ENCODE measurements at regions not wholly inside any gene's neighbourhood (a gene's known extent, or its start where the extent isn't known, plus 50 kb on each side); places are given as distances from the start of the nearest gene placed in this dataset.

DNA sequence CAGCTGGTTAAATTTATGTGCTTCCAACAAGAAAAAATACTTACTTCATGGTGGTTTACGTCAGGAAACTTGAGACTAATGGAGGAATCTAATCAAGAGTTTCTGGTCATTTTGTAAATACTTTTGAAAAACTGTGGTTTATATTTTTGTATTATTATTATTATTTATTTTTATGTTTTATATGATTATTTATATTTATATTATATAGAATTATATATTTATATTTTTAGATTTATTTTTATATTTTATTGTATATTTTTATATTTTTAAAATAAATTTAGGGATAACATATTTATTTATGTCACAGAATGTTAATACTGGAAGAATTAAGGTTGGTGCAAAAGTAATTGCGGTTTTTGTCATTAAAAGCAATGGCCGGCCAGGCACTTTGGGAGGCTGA lies 474.5 kb upstream of the DDX18 start:
- WGBS, 2 experiments (ENCODE audit: low coverage in 1 of 2, low lambda C conversion rate in 2 of 2, missing lambda C conversion rate in 2 of 2): 28 to 43% methylated on average over 3 of the region's 3 CpGs

GRCh38 chr2:117341690-117342089 lies 472.8 kb upstream of the DDX18 start:
- Histone ChIP-seq H3K27me3 (replicated peaks; ENCODE audit: insufficient read depth) (no peaks in the 10 kb centered on the region), H3K36me3 (ENCODE audit: low read depth) (no peaks in the 10 kb centered on the region), H3K9me3 (ENCODE audit: low read depth) (no peaks in the 10 kb centered on the region), H3K27ac (no peak overlapping the region), H2AFZ (no peak overlapping the region), H3K4me2 (ENCODE audit: unreplicated experiment) (no peak overlapping the region), H3K4me1 (ENCODE audit: insufficient read depth) (no peaks in the 10 kb centered on the region), H4K20me1 (ENCODE audit: insufficient read depth) (no peaks in the 10 kb centered on the region), H3K9me2 (ENCODE audit: insufficient read depth) (no peaks in the 10 kb centered on the region), H3K79me2 (ENCODE audit: insufficient read depth) (no peaks in the 10 kb centered on the region), H3K4me3 (no peak overlapping the region), H3K9ac (no peak overlapping the region), H3F3A (ENCODE audit: insufficient read depth) (no peaks in the 10 kb centered on the region)
- TF ChIP-seq EZH2phosphoT487 (IDR thresholded peaks at IDR 0.05; ENCODE audit: insufficient read depth, low read depth) (no peak), EZH2 (IDR thresholded peaks at IDR 0.05; ENCODE audit: insufficient read depth, poor library complexity, severe bottlenecking) (no peak)
- in situ Hi-C loops (cut with MboI): no loop called here
- DNase-seq: no peak
- 16% methylated on average over 5 of the region's 5 CpGs for WGBS, 2 experiments (ENCODE audit: low coverage in 1 of 2, low lambda C conversion rate in 2 of 2, missing lambda C conversion rate in 2 of 2)

More for the DNA sequence above, 474.5 kb upstream of the DDX18 start:
- no peak for TF ChIP-seq EZH2 (IDR thresholded peaks at IDR 0.05; ENCODE audit: insufficient read depth, poor library complexity, severe bottlenecking)
- TF ChIP-seq EZH2phosphoT487 (IDR thresholded peaks at IDR 0.05; ENCODE audit: insufficient read depth, low read depth): no peak
- no peaks in the 10 kb centered on the region for H3K79me2 ChIP-seq (ENCODE audit: insufficient read depth)
- no peaks in the 10 kb centered on the region for H3K9me2 ChIP-seq (ENCODE audit: insufficient read depth)
- H3K4me2 ChIP-seq (ENCODE audit: unreplicated experiment): no peak overlapping the region
- H4K20me1 ChIP-seq (ENCODE audit: insufficient read depth): no peaks in the 10 kb centered on the region
- H3F3A ChIP-seq (ENCODE audit: insufficient read depth): no peaks in the 10 kb centered on the region
- H3K4me3 ChIP-seq: no peak overlapping the region
- H3K4me1 ChIP-seq (ENCODE audit: insufficient read depth): no peaks in the 10 kb centered on the region
- no peak overlapping the region for H3K9ac ChIP-seq
- no peaks in the 10 kb centered on the region for H3K9me3 ChIP-seq (ENCODE audit: low read depth)
- H3K27me3 ChIP-seq (replicated peaks; ENCODE audit: insufficient read depth): no peaks in the 10 kb centered on the region
- in situ Hi-C loops (cut with MboI): no loop called here
- H3K27ac ChIP-seq: no peak overlapping the region
- DNase-seq: no peak
- no peaks in the 10 kb centered on the region for H3K36me3 ChIP-seq (ENCODE audit: low read depth)
- H2AFZ ChIP-seq: no peak overlapping the region

DNA sequence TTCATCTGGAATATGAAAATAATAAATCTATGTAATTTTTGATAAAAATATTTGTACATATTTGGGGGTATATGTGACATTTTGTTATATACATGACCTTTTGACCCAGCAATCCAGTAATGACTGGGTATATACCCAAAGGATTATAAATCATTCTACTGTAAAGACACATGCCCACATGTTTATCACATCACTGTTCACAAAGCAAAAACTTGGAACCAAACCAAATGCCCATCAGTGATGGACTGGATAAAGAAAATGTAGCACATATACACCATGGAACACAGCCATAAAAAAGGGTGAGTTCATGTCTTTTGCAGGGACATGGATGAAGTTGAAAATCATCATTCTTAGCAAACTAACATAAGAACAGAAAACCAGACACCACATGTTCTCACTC lies 472.1 kb upstream of the DDX18 start:
- TF ChIP-seq EZH2 (IDR thresholded peaks at IDR 0.05; ENCODE audit: insufficient read depth, poor library complexity, severe bottlenecking): no peak
- no peak for TF ChIP-seq EZH2phosphoT487 (IDR thresholded peaks at IDR 0.05; ENCODE audit: insufficient read depth, low read depth)
- no peak overlapping the region for H3K9ac ChIP-seq
- no peak for DNase-seq
- no peaks in the 10 kb centered on the region for H3K79me2 ChIP-seq (ENCODE audit: insufficient read depth)
- H3K9me2 ChIP-seq (ENCODE audit: insufficient read depth): no peaks in the 10 kb centered on the region
- H2AFZ ChIP-seq: no peak overlapping the region
- H4K20me1 ChIP-seq (ENCODE audit: insufficient read depth): no peaks in the 10 kb centered on the region
- H3K9me3 ChIP-seq (ENCODE audit: low read depth): no peaks in the 10 kb centered on the region
- no peak overlapping the region for H3K27ac ChIP-seq
- in situ Hi-C loops (cut with MboI): no loop called here
- no peak overlapping the region for H3K4me2 ChIP-seq (ENCODE audit: unreplicated experiment)
- no peaks in the 10 kb centered on the region for H3K27me3 ChIP-seq (replicated peaks; ENCODE audit: insufficient read depth)
- no peaks in the 10 kb centered on the region for H3K36me3 ChIP-seq (ENCODE audit: low read depth)
- no peaks in the 10 kb centered on the region for H3K4me1 ChIP-seq (ENCODE audit: insufficient read depth)
- no peaks in the 10 kb centered on the region for H3F3A ChIP-seq (ENCODE audit: insufficient read depth)
- H3K4me3 ChIP-seq: no peak overlapping the region

DNA sequence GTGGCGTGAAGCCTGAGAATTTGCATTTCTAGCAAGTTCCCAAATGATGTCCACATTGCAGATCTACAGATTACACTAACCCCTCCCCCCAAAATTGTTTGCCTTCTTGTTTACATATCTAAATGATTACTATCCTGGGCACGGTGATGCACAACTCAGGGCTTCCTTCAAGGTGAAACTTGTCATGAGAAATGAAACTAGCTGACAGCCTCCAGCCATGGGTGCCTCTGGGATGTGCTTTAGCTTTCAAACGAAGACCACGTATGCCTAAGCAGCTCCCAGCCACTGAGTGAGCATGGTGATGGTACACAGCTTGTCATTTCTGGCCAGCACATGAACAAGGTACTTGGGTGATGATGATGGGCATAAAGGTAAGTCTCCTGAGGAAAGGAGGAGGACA lies 464.8 kb upstream of the DDX18 start:
- TF ChIP-seq EZH2 (IDR thresholded peaks at IDR 0.05; ENCODE audit: insufficient read depth, poor library complexity, severe bottlenecking): no peak
- no peak for TF ChIP-seq EZH2phosphoT487 (IDR thresholded peaks at IDR 0.05; ENCODE audit: insufficient read depth, low read depth)
- Histone ChIP-seq H2AFZ (no peak overlapping the region), H3K4me1 (ENCODE audit: insufficient read depth) (no peaks in the 10 kb centered on the region), H4K20me1 (ENCODE audit: insufficient read depth) (no peaks in the 10 kb centered on the region), H3K9ac (no peak overlapping the region), H3K4me2 (ENCODE audit: unreplicated experiment) (no peak overlapping the region), H3K9me2 (ENCODE audit: insufficient read depth) (no peaks in the 10 kb centered on the region), H3K4me3 (no peak overlapping the region), H3K36me3 (ENCODE audit: low read depth) (no peaks in the 10 kb centered on the region), H3F3A (ENCODE audit: insufficient read depth) (no peaks in the 10 kb centered on the region), H3K9me3 (ENCODE audit: low read depth) (no peaks in the 10 kb centered on the region), H3K27me3 (replicated peaks; ENCODE audit: insufficient read depth) (no peaks in the 10 kb centered on the region), H3K79me2 (ENCODE audit: insufficient read depth) (no peaks in the 10 kb centered on the region), H3K27ac (no peak overlapping the region)
- no peak for DNase-seq
- in situ Hi-C loops (cut with MboI): no loop called here
- WGBS, 2 experiments (ENCODE audit: low coverage in 1 of 2, low lambda C conversion rate in 2 of 2, missing lambda C conversion rate in 2 of 2): 3 to 5% methylated on average over 4 of the region's 4 CpGs

- no peaks in the 10 kb centered on the region for H3K9me3 ChIP-seq (ENCODE audit: low read depth)
- in situ Hi-C loops (cut with MboI): no loop called here
Measured at GRCh38 chr2:117351396-117351795, 463.1 kb upstream of the DDX18 start.

More at GRCh38 chr2:117351396-117351795, 463.1 kb upstream of the DDX18 start:
- no peaks in the 10 kb centered on the region for H3F3A ChIP-seq (ENCODE audit: insufficient read depth)
- H3K4me1 ChIP-seq (ENCODE audit: insufficient read depth): no peaks in the 10 kb centered on the region
- H3K36me3 ChIP-seq (ENCODE audit: low read depth): no peaks in the 10 kb centered on the region
- H3K27me3 ChIP-seq (replicated peaks; ENCODE audit: insufficient read depth): no peaks in the 10 kb centered on the region
- H3K9ac ChIP-seq: no peak overlapping the region
- no peak overlapping the region for H3K27ac ChIP-seq
- H3K4me3 ChIP-seq: no peak overlapping the region
- H2AFZ ChIP-seq: no peak overlapping the region
- H3K9me2 ChIP-seq (ENCODE audit: insufficient read depth): no peaks in the 10 kb centered on the region
- no peak for TF ChIP-seq EZH2phosphoT487 (IDR thresholded peaks at IDR 0.05; ENCODE audit: insufficient read depth, low read depth)
- TF ChIP-seq EZH2 (IDR thresholded peaks at IDR 0.05; ENCODE audit: insufficient read depth, poor library complexity, severe bottlenecking): no peak
- DNase-seq: no peak
- no peak overlapping the region for H3K4me2 ChIP-seq (ENCODE audit: unreplicated experiment)
- 15 to 23% methylated on average over 4 of the region's 4 CpGs for WGBS, 2 experiments (ENCODE audit: low coverage in 1 of 2, low lambda C conversion rate in 2 of 2, missing lambda C conversion rate in 2 of 2)
- H4K20me1 ChIP-seq (ENCODE audit: insufficient read depth): no peaks in the 10 kb centered on the region
- H3K79me2 ChIP-seq (ENCODE audit: insufficient read depth): no peaks in the 10 kb centered on the region
